ENCODE measurements at regions not wholly inside any gene's neighbourhood (a gene's known extent, or its start where the extent isn't known, plus 50 kb on each side); places are given as distances from the start of the nearest gene placed in this dataset.
A peak's percentile ranks its signal among the peaks of the same experiment; 100 is the strongest.

DNA sequence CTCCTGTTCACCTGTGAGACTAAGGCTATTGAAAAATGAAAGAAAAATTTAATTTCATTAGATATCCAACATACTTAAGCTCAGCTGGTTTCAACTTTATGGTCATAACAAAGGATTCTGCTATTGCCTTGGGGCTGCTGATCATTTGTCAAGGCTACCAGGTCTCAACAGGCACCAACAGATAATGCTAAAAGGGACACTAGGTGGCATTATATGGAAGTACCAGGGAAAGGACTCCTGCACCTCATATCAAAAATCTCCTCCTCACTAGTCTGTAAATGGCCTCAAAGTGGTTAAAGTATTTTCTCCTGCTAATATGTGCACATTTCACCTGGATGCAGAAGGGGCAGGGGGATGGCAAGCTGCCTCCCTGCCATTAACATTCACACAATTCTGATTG, 167.9 kb upstream of the REG3A start:
- peak; percentile 14 for DNase-seq

DNA sequence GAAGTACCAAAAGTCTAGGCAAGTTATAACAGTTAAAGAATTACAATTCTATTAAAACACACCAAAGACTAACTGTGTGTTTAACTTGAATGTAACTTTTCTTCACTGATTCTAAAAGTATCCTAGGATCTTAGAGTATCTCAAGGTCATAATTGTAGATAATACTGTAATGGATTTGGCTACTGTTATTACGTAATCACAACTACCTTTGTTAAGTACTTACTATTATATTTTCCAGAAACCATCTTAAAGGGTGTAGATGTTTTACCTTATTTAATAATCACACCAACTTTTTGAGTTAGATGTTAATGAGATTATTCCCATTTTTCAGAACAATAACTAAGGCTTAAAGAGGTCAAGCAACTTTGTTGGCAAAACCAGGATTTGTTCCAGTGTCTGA, 161.3 kb upstream of the REG3A start:
- no peak for DNase-seq

DNA sequence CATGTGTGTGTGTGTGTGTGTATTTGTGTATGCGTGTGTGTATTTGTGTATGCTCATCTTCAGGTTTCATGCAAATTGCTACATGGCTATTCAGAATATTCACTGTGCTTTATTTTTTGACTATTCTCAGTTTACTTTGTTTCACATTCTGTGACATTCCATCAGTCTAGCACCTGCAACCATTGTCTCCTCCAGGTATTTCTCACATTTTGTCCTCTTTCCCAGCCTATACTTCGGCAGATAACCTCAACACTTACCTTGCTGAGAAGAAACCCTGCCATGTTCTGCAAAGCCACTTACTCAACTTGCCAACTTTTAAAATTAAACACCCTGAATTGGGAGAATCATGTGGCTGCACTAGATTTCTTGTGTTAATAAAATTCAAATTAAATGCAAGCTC, 135.4 kb upstream of the REG3A start:
- DNase-seq: no peak

DNA sequence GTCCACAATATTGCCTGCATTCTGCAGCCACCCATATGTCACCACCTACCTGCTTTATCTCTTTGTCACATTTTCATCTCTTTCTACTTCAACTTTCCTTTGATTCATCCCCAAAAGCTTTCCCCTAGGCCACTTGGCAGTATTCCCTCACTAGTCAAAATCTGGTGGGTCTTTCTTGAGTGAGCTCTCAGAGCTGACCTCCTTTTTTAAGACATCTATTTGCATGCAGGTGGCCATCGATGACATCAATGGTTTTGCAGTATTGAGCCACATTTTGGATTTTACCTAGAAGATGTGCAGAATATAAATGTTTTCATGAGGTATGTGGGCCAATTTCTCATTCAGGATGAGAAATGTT, 133.4 kb upstream of the REG3A start:
- DNase-seq: no peak

DNA sequence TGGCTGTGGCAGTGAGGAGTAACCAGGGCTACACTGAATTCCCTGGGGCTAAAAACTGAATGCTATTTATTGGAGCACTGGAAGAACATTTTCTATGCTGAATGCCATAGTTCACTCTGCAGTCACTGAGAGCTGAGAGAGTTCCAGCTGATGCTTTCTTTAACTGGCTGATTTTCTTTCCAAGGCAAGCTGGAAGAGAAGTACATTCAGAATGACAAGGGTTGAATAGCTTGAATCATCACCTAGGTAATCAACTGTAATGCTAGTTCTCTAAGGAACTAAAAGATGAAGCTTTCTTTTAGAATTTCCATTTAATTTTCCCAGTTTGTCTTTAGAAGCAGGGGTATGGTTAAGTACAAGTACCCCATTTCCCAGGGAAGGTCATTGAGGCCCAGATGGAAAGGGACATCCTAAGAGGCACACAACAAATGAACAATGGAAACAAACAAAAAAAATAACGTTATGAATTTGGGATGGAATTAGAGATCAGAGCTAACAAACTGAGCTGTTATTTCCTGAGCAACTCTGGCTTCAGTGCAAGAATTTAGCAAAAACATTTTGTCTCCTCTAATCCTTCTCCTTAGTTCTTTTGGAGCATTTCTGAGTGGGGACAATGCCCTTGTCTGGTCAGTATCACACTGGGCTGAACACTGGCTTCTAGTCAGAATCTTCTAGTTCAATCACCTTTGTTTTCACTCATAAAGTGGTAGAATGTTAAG, 132.8 kb upstream of the REG3A start:
- no peak for DNase-seq

DNA sequence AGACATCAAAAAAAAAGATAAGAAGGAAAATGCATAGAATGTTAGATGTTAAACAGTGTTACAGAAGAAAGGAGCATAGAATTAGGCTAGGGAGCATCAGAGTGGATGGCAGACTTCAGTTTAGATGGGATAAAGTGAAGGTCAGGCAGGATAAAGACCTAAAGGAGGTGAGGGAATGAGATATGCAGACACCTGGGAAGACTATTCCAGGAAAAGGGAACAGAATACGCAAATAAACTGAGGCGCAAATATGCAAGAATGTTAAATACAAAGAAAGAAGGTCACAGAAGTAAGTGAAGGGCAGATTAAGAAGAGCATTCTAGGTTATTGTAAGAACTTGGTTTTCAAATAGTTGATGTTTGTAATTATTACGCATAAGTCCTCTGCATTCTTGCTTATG, 116.3 kb upstream of the REG3A start:
- no peak for DNase-seq

DNA sequence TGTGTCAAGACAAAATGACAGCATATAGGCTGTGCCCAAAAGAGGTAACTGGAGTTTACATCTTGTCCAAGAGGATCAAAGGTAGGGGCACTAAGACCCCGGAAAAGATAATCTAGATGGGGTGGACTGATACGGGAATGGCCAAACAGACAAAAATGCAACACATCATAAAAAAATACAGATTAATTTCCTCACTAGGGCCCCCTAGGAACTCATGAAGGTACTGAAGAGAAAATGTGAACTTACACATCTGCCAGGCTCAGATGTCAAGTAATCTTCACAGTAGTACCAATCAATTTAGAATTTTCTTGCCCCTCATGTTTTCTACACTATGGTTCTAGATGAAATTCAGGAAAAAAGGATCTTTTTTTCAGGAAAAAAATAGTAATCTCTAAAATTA, 115.6 kb upstream of the REG3A start:
- DNase-seq: peak; percentile 2

DNA sequence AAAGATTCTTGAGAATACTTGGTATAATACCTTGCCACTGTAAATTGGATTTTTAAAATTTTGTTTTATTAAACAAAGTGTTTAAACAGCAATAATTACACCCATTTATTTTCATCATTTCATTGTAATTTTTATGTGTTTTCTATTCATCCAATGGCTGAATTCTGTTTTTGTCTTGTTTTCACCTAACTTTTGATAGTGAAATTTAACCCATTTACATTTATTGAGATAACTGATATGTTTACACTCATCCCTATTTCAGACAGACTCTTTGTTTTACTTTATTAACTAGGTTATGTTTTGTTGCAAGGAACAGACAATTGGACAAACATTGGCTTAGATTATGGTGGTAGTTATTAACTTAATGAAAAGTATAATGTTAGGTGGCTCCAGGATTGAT, 113.1 kb upstream of the REG3A start:
- DNase-seq: no peak

DNA sequence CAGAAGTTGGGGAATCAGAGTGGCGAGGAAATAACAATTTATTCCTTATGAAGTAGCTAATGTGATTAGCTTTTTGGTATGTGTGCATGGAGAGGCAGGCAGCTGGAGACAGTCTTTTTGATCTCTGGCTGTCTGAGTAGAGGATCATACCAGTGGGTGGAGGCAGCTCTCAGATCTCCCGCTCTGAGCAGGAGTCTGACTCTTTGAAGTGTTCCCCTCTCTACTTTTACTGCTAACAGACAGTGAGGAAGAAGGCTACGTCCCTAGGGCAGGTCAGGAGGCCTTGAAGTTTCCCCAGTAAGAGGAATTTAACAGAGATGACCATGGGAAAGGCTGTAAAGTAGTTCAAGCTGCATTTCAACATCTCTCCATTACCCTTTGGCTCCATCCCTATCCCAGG, 111.9 kb upstream of the REG3A start:
- DNase-seq: peak; percentile 47

DNA sequence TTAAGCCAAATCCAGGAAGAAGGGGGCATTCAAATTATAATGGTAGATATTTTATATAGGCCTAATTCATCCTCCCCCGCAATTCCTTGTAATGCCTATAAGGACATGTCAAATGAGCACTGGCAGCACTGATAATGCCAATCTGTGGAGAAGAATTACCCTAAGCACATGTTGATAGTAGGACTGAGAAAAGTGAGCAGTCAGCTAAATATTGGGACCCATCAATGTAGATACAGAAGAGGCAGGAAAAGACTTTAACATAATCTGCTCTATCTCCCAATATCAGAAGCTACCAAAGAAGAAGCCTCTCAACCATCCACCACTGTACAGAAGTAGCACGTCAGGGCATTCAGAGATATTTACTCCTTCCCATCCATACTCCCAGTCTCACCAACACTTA, 101.3 kb upstream of the REG3A start:
- DNase-seq: no peak

DNA sequence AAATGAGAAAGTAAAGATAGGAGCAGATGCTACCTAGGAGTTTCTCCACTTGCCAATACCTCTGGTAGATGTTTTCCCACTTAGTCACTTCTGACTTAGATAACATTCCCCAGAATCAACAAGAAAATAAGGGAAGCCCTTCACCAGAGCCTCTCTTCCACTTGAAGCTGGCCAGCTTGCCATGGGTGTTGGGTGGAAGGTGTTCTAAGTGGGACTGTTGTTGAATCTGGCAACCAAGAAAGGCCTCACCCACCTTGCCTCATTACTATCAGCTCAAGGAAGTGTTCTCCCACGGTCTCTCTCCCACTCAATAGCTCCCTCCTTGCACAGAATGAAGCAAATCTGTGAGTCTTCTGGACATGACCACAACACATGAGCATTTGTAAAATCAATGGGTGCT, 100.4 kb upstream of the REG3A start:
- DNase-seq: no peak

DNA sequence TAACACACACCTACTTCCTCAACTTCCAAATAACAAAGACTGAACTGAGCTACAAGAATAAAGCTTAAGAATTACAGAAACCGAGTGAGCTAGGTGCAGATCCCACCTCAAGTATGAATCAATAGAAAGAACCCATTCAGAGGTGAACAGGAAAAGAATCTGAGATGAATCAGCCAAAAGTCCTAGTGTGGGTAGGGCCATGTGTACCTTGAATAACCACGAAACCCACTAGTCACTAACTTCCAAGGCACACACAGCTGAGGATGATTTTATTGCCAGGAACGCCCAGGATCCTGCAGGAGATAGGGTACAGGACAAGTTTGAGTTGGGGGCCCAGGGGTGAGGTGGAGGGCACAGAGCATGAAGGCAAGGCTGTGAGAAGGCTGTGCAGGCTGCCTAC, 99.7 kb upstream of the REG3A start:
- DNase-seq: no peak

DNA sequence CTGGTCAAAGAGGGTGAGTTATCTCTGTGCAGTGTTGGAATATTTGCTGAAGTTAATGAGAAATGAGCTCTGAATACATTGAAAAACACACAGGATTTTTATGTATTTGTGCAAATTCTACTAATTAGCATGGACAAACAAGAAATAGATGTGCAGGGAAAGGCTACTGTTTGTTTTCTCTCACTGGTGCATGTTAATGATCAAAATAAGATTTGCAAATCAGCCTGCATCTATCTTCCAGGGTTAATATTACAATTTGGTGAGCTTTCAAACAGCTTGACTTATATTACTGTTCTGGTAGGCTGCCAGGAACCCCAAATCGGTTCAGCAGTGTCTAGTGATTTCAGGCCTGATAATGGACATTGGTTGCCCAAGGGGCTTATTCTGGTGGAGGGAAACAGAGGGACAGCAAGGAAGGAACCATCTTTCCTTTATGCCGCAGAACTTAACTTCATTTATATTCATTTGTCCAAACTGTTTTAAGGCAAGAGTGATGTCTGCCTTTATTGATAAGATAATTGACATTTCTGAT, 93.8 kb upstream of the REG3A start:
- DNase-seq: no peak

DNA sequence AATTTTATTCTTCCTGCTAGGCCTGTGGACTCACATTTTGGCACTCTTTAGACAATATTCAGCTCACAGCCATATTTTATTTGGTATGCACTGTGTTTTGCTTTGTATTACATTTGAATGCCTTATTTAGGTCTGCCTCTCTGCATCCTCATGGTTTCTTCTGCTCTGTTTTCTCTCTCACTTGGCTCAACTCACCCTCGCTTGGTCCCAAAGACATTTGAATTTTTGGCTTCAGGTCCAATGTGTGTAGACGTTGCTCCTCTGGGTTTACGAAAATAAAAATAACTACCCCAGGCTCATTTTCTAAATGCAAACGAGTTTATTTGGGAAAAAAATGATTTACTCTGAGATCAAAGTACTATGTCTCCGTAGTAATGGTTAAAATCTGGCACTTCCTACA, 91.1 kb upstream of the REG3A start:
- DNase-seq: no peak

DNA sequence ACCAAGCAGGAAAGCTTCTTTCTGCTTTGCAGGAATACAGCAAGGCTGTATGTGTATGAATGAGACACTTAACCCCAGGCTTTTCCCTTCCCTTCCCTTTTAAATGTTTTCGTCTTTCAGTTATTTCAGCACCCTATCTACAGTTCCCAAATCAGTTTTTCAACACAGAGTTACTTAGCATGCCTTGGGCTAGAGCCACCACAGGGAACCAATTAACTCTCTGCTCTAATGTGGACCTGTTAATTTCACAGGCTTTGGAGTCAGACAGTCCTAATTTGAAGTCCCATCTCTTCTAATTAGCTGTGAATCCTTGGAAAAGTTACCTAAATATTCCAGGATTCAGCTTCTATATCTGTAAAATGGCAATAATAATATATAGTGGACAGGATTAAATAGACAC, 89.2 kb upstream of the REG3A start:
- no peak for DNase-seq

DNA sequence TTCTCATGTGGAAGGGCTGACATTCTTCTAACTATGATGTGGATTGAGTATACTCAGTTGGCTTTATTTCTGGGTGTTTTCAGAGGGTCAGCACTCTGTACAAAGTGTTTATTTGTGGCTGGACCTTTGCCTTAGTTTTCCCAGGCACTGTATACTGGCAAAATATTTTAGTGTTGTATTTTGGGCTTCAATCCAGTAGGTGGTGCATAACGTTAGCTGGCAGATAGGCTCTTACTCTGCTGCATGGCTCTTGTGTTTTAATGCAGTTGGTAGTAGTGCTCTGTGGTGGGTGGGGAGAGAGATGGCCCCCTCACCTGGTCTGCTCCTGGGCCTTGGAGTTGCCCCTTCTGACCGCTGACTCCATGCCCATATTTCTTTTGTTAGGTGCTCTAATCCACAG, 75.6 kb upstream of the REG3A start:
- DNase-seq: peak; percentile 52

DNA sequence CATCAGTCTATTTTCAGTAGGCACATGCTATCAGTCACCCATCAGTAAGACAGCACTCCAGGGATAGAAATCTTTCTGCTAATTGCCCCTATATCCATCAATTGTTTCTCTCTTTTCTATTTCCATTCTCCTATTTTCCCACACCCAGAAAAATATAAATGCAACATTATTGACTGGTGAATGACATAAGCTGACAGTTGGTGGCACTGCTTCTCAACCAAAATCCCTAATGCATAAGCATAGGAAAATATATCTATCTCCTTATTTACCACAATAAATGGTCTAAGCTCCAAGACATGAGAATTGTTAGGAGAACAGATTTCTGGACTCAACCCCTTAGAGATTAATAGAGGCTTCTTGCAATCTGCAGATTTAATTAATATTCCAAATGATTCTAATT, 64.0 kb upstream of the REG3A start:
- DNase-seq: peak; percentile 5

DNA sequence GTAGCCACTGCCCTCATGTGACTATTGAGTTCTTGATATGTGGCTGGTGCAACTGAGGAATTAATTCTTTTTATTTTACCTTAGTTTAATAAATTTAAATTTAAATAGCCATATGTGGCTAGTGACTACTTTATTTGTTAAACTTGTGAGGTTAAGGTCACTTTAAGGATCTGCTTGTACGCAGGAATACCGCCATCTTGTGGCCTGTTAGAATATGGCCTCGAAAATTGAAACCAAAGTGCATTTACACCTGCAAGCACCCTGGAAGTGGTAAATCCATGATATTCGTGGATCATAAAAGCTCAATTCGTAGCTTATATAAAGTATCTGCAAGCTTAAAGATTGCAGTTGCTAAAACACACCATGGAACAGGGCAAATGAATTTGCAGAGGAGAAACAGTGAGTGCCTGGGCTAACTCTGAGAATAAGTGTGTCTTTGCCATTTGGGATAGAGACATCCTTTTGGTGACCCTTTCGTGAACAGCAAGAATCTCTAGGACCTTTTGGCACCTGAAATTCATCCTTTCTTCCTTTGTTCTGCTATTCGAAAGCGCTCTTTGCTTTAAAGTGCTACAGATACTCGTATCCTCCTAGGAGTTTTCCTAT, 59.9 kb upstream of the REG3A start:
- DNase-seq: peak; percentile 75

DNA sequence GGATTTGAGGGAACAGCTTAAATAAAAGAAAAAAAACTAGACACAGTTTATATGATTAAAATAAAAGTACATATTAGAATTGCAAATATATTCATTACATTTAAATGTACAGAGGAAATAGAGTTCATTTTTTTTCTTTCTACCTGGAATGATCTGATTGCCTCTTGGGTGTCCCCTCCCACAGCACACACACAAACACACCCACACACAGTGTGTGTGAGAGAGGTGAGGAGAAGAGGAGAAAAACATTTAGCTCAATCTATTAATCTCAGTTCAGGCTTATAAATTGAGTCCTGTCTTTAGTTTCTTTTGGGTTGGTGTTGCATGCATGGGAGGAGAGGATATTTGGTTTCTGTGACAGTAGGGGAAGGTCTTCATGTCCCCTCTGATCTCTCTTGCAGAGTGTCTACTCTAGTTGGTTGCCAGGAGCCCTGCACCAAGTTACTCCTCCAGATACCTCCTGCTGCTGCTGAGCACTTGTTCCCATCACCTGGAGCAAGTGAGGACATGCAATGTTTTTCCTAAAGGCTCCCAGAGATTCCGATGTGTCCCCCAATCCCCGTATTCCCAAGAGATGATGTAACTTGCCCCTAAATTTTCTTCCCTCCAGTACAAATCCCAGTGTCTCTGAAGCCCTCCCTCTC, 50.8 kb upstream of the REG3A start:
- no peak for DNase-seq
